ENCODE measurements at regions not wholly inside any gene's neighbourhood (a gene's known extent, or its start where the extent isn't known, plus 50 kb on each side); places are given as distances from the start of the nearest gene placed in this dataset.

DNA sequence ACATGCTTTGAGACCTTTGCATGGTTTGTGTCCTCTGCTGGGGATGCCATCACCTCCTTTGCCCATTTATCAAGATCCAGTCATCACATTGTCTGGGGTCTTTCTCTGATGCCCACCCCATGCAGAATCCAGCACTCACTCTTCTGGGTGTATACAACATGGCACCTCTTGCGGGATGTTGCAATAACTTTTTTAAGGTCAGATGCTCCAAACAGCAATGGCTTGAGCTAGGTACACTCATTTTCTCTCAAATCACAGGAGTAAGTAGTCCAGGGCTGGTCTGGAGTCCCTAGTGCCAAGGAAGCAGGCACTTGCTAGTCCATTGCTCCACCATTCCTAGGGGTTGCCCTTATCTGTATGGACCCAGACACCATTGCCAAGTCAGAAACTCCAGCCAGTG is 196.6 kb upstream of the KCNG1 start:
- H3K27me3 ChIP-seq (ENCODE audit: control insufficient read depth, insufficient read depth, low read length): peaks cover 9% of the 10 kb centered on the region; the same call in 1 of the 2 replicates
- H3K9me3 ChIP-seq (ENCODE audit: control insufficient read depth, insufficient read depth, low read length): peaks cover 15% of the 10 kb centered on the region
- H3K9ac ChIP-seq (ENCODE audit: low read depth, low read length): no peak overlapping the region
- H3K27ac ChIP-seq (ENCODE audit: low read depth, low read length): no peak overlapping the region
- peaks cover 25% of the 10 kb centered on the region for H3K4me1 ChIP-seq (ENCODE audit: control insufficient read depth, insufficient read depth, low read length)
- H3K4me3 ChIP-seq (ENCODE audit: low read depth, low read length): no peak overlapping the region
- H3K36me3 ChIP-seq (ENCODE audit: control insufficient read depth, insufficient read depth, low read length): no peaks in the 10 kb centered on the region

DNA sequence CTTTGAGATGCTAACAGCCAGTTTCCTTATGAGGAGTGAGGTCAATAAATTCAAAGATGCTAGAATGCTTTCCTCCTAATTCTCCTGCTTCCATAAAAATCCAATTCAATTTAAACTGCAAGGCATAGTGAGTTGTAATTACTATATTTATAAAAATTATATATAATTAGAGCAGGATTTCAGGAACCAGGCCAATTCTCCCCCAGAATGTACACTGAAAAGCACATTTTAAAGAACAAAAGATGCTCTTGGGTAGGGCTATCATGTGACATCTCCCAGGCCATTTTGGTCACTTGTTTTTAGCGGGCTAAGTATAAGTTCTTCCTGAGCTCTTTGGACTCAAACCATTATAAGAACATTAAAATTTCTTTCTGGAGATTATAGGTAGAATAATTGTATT is 195.7 kb upstream of the KCNG1 start:
- no peak overlapping the region for H3K27ac ChIP-seq (ENCODE audit: low read depth, low read length)
- no peak overlapping the region for H3K4me3 ChIP-seq (ENCODE audit: low read depth, low read length)
- H3K9me3 ChIP-seq (ENCODE audit: control insufficient read depth, insufficient read depth, low read length): peaks cover 15% of the 10 kb centered on the region
- peaks cover 25% of the 10 kb centered on the region for H3K4me1 ChIP-seq (ENCODE audit: control insufficient read depth, insufficient read depth, low read length)
- peaks cover 9% of the 10 kb centered on the region; the same call in 1 of the 2 replicates for H3K27me3 ChIP-seq (ENCODE audit: control insufficient read depth, insufficient read depth, low read length)
- no peaks in the 10 kb centered on the region for H3K36me3 ChIP-seq (ENCODE audit: control insufficient read depth, insufficient read depth, low read length)
- no peak overlapping the region for H3K9ac ChIP-seq (ENCODE audit: low read depth, low read length)

DNA sequence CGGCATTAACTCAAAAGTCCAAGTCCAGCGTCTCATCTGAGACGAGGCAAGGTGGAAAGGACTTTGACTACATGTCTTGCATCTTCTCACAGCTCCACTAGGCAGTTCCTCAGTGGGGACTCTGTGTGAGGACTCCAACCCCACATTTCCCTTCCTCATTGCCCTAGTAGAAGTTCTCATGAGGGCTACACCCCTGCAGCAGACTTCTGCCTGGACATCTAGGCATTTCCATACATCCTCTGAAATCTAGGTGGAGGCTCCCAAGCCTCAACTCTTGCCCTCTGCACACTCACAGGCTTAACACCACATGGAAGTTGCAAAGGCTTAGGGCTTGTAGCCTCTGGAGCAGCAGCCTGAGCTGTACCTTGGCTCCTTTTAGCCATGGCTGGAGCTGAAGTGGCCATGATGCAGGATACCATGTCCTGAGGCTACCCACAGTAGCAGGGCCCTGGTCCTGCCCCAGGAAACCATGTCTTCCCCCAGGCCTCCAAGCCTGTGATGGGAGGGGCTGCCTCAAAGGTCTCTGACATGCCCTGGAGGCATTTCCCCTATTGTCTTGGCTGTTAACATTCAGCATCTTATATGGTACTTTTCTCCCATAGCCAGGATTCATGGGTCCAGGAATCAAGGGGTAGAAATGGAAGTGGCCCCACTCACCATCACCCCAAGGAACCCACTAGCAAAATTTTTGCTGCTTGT is 194.6 kb upstream of the KCNG1 start:
- Histone ChIP-seq H3K36me3 (ENCODE audit: control insufficient read depth, insufficient read depth, low read length) (no peaks in the 10 kb centered on the region), H3K9ac (ENCODE audit: low read depth, low read length) (no peak overlapping the region), H3K9me3 (ENCODE audit: control insufficient read depth, insufficient read depth, low read length) (peaks cover 15% of the 10 kb centered on the region), H3K4me1 (ENCODE audit: control insufficient read depth, insufficient read depth, low read length) (peaks cover 15% of the 10 kb centered on the region), H3K27me3 (ENCODE audit: control insufficient read depth, insufficient read depth, low read length) (peaks cover 9% of the 10 kb centered on the region; the same call in 1 of the 2 replicates), H3K27ac (ENCODE audit: low read depth, low read length) (no peak overlapping the region), H3K4me3 (ENCODE audit: low read depth, low read length) (no peak overlapping the region)

DNA sequence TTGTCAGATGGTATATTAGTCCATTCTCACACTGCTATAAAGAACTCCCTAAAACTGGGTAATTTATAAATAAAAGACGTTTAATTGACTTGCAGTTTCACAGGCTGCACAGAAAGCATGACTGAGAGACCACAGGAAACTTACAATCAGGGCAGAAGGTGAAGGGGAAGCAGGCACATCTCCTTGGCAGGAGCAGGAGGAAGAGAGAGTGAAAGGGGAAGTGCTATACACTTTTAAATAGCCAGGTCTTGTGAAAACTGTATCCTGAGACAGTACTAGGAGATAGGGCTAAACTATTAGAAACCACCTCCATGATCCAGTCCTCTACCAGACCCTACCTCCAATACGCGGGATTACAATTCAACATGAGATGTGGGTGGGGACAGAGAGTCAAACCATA is 193.9 kb upstream of the KCNG1 start:
- Histone ChIP-seq H3K9ac (ENCODE audit: low read depth, low read length) (no peak overlapping the region), H3K27ac (ENCODE audit: low read depth, low read length) (no peak overlapping the region), H3K9me3 (ENCODE audit: control insufficient read depth, insufficient read depth, low read length) (peaks cover 15% of the 10 kb centered on the region), H3K4me1 (ENCODE audit: control insufficient read depth, insufficient read depth, low read length) (peaks cover 11% of the 10 kb centered on the region), H3K27me3 (ENCODE audit: control insufficient read depth, insufficient read depth, low read length) (peaks cover 9% of the 10 kb centered on the region; the same call in 1 of the 2 replicates), H3K36me3 (ENCODE audit: control insufficient read depth, insufficient read depth, low read length) (no peaks in the 10 kb centered on the region), H3K4me3 (ENCODE audit: low read depth, low read length) (no peak overlapping the region)

DNA sequence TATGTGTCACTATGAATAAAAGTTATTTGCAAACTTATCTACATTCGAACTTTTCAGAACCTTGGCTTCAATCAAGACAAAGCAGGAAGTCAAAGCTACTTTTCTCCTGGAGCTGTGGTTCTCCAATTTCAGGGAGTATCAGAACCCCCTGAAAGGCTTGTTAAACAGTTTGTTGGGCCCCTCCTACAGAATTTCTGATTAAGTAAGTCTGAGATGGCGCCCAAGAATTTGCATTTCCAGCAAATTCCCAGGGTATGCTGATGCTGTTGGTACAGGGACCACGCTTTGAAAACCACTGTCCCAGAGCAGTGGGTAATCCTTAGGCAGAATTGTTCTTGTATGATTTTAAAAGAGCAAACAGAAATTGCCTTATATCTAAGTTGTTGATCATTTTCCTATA is 189.9 kb upstream of the KCNG1 start:
- Histone ChIP-seq H3K27ac (ENCODE audit: low read depth, low read length) (no peak overlapping the region), H3K4me1 (ENCODE audit: control insufficient read depth, insufficient read depth, low read length) (peaks cover 3% of the 10 kb centered on the region; the same call in 1 of the 2 replicates), H3K27me3 (ENCODE audit: control insufficient read depth, insufficient read depth, low read length) (no peaks in the 10 kb centered on the region), H3K9me3 (ENCODE audit: control insufficient read depth, insufficient read depth, low read length) (peaks cover 15% of the 10 kb centered on the region), H3K9ac (ENCODE audit: low read depth, low read length) (no peak overlapping the region), H3K36me3 (ENCODE audit: control insufficient read depth, insufficient read depth, low read length) (no peaks in the 10 kb centered on the region), H3K4me3 (ENCODE audit: low read depth, low read length) (no peak overlapping the region)

DNA sequence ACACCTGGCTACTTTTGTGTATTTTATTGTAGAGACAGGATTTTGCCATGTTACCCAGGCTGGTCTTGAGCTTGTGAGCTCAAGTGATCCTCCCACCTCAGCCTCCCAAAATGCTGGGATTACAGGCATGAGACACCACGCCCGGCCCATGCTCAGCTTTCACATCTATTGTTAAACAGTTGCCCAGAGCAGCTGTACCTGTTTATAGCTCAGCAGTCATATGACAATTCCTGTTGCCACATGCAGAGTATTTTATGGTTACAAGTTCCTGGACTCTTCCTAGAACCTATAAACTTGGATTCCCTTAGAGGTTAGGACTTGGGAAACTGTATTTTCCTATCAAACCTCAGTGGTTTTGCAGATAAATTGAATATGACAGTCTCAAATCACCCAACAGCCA is 188.3 kb upstream of the KCNG1 start:
- Histone ChIP-seq H3K27me3 (ENCODE audit: control insufficient read depth, insufficient read depth, low read length) (no peaks in the 10 kb centered on the region), H3K4me3 (ENCODE audit: low read depth, low read length) (no peak overlapping the region), H3K36me3 (ENCODE audit: control insufficient read depth, insufficient read depth, low read length) (no peaks in the 10 kb centered on the region), H3K4me1 (ENCODE audit: control insufficient read depth, insufficient read depth, low read length) (peaks cover 3% of the 10 kb centered on the region; the same call in 1 of the 2 replicates), H3K27ac (ENCODE audit: low read depth, low read length) (no peak overlapping the region), H3K9ac (ENCODE audit: low read depth, low read length) (no peak overlapping the region), H3K9me3 (ENCODE audit: control insufficient read depth, insufficient read depth, low read length) (peaks cover under 1% of the 10 kb centered on the region; the same call in 1 of the 2 replicates)

DNA sequence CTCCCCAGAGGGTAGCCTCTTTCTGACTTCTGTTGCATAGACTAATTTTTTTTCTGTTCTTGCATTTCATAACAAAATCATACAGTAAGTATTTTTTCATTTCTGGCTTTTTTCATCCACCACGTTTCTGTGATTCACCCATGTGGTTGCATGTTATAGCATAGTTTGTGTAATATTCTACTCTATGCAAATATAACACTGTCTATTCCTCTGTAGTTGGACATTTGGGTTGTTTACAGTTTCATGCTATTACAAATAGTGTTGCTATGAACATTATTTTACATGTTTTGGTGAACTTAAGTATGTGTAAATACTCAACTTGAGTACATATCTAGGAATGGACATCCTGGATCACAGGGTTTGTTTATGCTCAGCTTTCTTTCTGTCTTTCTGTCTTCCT is 187.2 kb upstream of the KCNG1 start:
- no peaks in the 10 kb centered on the region for H3K36me3 ChIP-seq (ENCODE audit: control insufficient read depth, insufficient read depth, low read length)
- H3K27me3 ChIP-seq (ENCODE audit: control insufficient read depth, insufficient read depth, low read length): no peaks in the 10 kb centered on the region
- H3K27ac ChIP-seq (ENCODE audit: low read depth, low read length): no peak overlapping the region
- H3K4me3 ChIP-seq (ENCODE audit: low read depth, low read length): no peak overlapping the region
- H3K9me3 ChIP-seq (ENCODE audit: control insufficient read depth, insufficient read depth, low read length): no peaks in the 10 kb centered on the region
- H3K9ac ChIP-seq (ENCODE audit: low read depth, low read length): no peak overlapping the region
- peaks cover 3% of the 10 kb centered on the region; the same call in 1 of the 2 replicates for H3K4me1 ChIP-seq (ENCODE audit: control insufficient read depth, insufficient read depth, low read length)

DNA sequence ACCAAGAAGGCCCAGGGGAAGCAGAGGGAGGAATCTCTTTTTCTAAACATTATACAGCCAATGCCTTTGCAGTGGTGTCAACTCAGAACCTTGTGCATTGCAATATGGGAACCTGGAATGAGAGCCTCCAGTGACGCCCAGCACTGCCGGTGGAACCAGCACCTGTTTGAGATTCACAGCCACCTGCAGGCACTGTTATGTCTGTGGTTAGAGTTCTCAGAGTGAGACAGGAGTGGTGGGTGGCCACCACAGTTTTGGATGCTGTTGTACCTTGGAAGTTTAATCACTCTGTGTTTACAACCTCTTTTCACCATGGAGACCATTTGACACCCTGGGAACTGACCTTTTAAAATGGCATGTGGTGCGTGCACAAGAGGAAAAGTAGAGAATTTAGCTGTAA is 185.3 kb upstream of the KCNG1 start:
- H3K27me3 ChIP-seq (ENCODE audit: control insufficient read depth, insufficient read depth, low read length): no peaks in the 10 kb centered on the region
- H3K9ac ChIP-seq (ENCODE audit: low read depth, low read length): no peak overlapping the region
- H3K4me3 ChIP-seq (ENCODE audit: low read depth, low read length): no peak overlapping the region
- peaks cover 3% of the 10 kb centered on the region; the same call in 1 of the 2 replicates for H3K4me1 ChIP-seq (ENCODE audit: control insufficient read depth, insufficient read depth, low read length)
- no peaks in the 10 kb centered on the region for H3K36me3 ChIP-seq (ENCODE audit: control insufficient read depth, insufficient read depth, low read length)
- no peaks in the 10 kb centered on the region for H3K9me3 ChIP-seq (ENCODE audit: control insufficient read depth, insufficient read depth, low read length)
- H3K27ac ChIP-seq (ENCODE audit: low read depth, low read length): no peak overlapping the region

DNA sequence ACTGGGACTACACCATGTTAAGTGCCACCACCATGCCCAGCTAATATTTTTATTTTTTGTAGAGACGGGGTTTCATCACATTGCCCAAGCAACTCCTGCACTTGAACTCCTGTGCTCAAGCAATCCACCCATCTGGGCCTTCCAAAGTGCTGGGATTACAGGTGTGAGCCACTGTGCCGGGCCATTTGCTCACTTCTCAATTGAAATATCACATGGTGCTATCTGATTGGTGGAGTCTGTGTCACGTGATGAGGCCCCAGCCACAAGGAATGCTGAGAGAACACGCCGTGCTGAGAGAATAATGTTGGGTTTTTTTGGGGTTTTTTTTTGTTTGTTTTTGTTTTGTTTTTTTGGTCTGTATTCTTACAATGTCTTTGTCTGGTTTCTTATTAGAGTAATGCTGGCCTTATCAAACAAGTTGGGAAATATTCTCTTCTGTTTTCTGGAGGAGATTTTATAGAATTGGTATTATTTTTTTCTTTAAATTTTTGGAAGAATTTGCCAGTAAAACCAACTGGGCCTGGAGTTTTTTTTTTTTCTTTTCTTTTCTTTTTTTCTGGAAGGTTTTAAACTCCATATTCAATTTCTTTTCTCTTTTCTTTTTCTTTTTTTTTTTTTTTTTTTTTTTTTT is 183.2 kb upstream of the KCNG1 start:
- no peaks in the 10 kb centered on the region for H3K27me3 ChIP-seq (ENCODE audit: control insufficient read depth, insufficient read depth, low read length)
- no peak overlapping the region for H3K27ac ChIP-seq (ENCODE audit: low read depth, low read length)
- no peak overlapping the region for H3K4me3 ChIP-seq (ENCODE audit: low read depth, low read length)

DNA sequence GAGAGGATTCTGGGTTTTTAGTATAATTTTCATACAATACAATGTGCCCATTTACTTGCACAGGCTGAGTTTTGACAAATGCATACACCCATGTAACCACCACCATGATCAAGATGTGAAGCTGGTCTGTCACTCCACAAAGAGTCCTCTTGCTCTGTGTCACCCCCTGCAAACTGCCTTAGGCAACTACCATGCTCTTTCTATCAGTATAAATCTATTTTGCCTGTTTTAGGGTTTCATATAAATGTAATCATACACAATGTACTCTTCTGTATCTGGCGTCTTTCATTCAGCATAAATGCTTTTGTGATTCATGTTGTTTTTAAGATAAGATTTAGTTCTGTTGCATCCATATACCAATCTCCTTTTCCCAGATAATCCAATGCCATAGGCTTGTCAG is 181.9 kb upstream of the KCNG1 start:
- H3K27ac ChIP-seq (ENCODE audit: low read depth, low read length): no peak overlapping the region
- no peak overlapping the region for H3K4me3 ChIP-seq (ENCODE audit: low read depth, low read length)
- H3K4me1 ChIP-seq (ENCODE audit: control insufficient read depth, insufficient read depth, low read length): no peaks in the 10 kb centered on the region
- no peaks in the 10 kb centered on the region for H3K36me3 ChIP-seq (ENCODE audit: control insufficient read depth, insufficient read depth, low read length)
- no peak overlapping the region for H3K9ac ChIP-seq (ENCODE audit: low read depth, low read length)
- H3K9me3 ChIP-seq (ENCODE audit: control insufficient read depth, insufficient read depth, low read length): no peaks in the 10 kb centered on the region
- H3K27me3 ChIP-seq (ENCODE audit: control insufficient read depth, insufficient read depth, low read length): no peaks in the 10 kb centered on the region

More for the DNA sequence above, 183.2 kb upstream of the KCNG1 start:
- Histone ChIP-seq H3K9ac (ENCODE audit: low read depth, low read length) (no peak overlapping the region), H3K4me1 (ENCODE audit: control insufficient read depth, insufficient read depth, low read length) (no peaks in the 10 kb centered on the region), H3K36me3 (ENCODE audit: control insufficient read depth, insufficient read depth, low read length) (no peaks in the 10 kb centered on the region), H3K9me3 (ENCODE audit: control insufficient read depth, insufficient read depth, low read length) (no peaks in the 10 kb centered on the region)

DNA sequence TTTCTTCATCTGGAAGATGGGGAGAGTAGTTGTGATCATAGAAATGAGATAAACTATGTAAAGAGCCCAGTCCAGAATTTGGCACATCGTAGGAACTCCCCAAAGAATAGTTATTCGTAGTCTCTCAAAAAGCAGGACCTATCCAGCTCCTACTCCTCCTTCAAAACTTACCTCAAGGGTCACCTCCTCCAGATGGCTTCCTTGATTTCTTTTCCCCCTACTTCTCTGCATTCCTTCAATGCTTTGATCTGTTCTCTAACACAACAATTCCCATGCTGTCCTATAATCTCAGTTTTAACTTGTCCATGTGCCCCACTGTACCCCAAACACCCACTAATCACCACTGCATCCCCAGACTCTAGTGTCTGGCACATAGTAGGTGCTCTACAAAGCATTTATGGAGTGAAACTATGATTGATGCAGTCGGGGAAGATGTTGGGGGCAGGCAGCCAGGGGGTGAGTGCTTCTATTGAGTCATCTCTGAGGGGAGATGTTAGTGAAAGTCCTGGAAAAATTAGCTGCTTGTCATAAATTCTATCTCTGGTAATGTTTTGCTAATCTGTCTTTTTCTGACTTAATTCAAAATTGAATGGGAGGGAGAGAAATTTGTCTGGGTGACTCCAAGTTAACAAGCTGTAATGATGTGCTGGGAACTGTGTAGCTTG is 181.3 kb upstream of the KCNG1 start:
- no peaks in the 10 kb centered on the region for H3K4me1 ChIP-seq (ENCODE audit: control insufficient read depth, insufficient read depth, low read length)
- H3K4me3 ChIP-seq (ENCODE audit: low read depth, low read length): no peak overlapping the region
- no peak overlapping the region for H3K9ac ChIP-seq (ENCODE audit: low read depth, low read length)
- no peak overlapping the region for H3K27ac ChIP-seq (ENCODE audit: low read depth, low read length)
- H3K36me3 ChIP-seq (ENCODE audit: control insufficient read depth, insufficient read depth, low read length): no peaks in the 10 kb centered on the region
- H3K27me3 ChIP-seq (ENCODE audit: control insufficient read depth, insufficient read depth, low read length): no peaks in the 10 kb centered on the region
- H3K9me3 ChIP-seq (ENCODE audit: control insufficient read depth, insufficient read depth, low read length): no peaks in the 10 kb centered on the region
